ENCODE measurements at regions not wholly inside any gene's neighbourhood (a gene's known extent, or its start where the extent isn't known, plus 50 kb on each side); places are given as distances from the start of the nearest gene placed in this dataset.

- no peak for DNase-seq (ENCODE audit: extremely low spot score, unreplicated experiment)
- Mint-ChIP-seq H3K27me3 (ENCODE audit: unreplicated experiment) (peaks cover 5% of the 10 kb centered on the region), H3K9me3 (ENCODE audit: unreplicated experiment) (peaks cover 15% of the 10 kb centered on the region), H3K4me1 (ENCODE audit: unreplicated experiment) (no peaks in the 10 kb centered on the region), H3K36me3 (ENCODE audit: unreplicated experiment) (no peaks in the 10 kb centered on the region), H3K4me3 (ENCODE audit: unreplicated experiment) (no peak overlapping the region), H3K27ac (ENCODE audit: unreplicated experiment) (no peak overlapping the region)
- TF ChIP-seq, protein P1, sequence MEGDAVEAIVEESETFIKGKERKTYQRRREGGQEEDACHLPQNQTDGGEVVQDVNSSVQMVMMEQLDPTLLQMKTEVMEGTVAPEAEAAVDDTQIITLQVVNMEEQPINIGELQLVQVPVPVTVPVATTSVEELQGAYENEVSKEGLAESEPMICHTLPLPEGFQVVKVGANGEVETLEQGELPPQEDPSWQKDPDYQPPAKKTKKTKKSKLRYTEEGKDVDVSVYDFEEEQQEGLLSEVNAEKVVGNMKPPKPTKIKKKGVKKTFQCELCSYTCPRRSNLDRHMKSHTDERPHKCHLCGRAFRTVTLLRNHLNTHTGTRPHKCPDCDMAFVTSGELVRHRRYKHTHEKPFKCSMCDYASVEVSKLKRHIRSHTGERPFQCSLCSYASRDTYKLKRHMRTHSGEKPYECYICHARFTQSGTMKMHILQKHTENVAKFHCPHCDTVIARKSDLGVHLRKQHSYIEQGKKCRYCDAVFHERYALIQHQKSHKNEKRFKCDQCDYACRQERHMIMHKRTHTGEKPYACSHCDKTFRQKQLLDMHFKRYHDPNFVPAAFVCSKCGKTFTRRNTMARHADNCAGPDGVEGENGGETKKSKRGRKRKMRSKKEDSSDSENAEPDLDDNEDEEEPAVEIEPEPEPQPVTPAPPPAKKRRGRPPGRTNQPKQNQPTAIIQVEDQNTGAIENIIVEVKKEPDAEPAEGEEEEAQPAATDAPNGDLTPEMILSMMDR (IDR thresholded peaks at IDR 0.05): no peak
Measured at GRCh38 chr12:115008929-115009328, 325.0 kb upstream of the TBX3 start.

DNA sequence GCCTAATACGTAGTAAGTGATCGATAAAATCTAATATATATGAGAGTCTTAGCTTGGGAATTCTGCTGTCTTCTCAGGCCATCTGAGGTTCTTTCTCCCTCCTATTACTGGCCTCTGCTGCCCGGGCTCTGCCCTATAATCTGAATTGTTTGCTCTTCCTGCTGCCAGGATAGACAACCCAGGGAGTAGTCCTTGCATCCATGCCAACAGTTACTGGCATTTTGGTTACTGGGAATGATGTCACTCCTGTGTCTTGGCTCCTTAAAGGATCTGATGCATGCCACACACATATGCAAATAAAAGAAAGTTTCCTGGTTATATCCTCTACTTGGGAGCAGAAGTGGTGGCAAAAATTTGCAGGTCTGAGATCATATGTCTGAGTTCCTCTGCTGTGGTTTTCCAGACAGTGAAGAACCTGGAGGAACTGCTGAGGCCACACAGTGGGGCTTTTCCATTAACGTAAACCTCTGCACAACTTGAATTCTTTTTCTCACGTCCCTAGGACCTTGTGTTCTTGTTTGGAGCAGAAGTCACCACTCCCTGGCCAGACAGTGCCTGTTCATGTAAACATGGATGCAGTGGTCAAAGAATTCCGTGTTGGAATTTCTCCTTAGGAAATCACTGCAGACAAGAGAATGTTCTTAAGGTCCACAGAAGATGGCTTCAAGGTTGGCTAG lies 320.6 kb upstream of the TBX3 start:
- H3K27me3 Mint-ChIP-seq (ENCODE audit: unreplicated experiment): no peaks in the 10 kb centered on the region
- no peak for DNase-seq (ENCODE audit: extremely low spot score, unreplicated experiment)

GRCh38 chr12:115002434-115002833 lies 318.5 kb upstream of the TBX3 start:
- TF ChIP-seq, protein P1 (IDR thresholded peaks at IDR 0.05): no peak
- Mint-ChIP-seq H3K27me3 (ENCODE audit: unreplicated experiment) (no peaks in the 10 kb centered on the region), H3K27ac (ENCODE audit: unreplicated experiment) (no peak overlapping the region), H3K36me3 (ENCODE audit: unreplicated experiment) (no peaks in the 10 kb centered on the region), H3K4me3 (ENCODE audit: unreplicated experiment) (no peak overlapping the region), H3K9me3 (ENCODE audit: unreplicated experiment) (no peaks in the 10 kb centered on the region), H3K4me1 (ENCODE audit: unreplicated experiment) (no peaks in the 10 kb centered on the region)
- DNase-seq (ENCODE audit: extremely low spot score, unreplicated experiment): no peak

More for the DNA sequence above, 320.6 kb upstream of the TBX3 start:
- TF ChIP-seq, protein P1 (IDR thresholded peaks at IDR 0.05): no peak
- Mint-ChIP-seq H3K27ac (ENCODE audit: unreplicated experiment) (no peak overlapping the region), H3K9me3 (ENCODE audit: unreplicated experiment) (peaks cover 2% of the 10 kb centered on the region), H3K4me1 (ENCODE audit: unreplicated experiment) (no peaks in the 10 kb centered on the region), H3K36me3 (ENCODE audit: unreplicated experiment) (no peaks in the 10 kb centered on the region), H3K4me3 (ENCODE audit: unreplicated experiment) (no peak overlapping the region)

DNA sequence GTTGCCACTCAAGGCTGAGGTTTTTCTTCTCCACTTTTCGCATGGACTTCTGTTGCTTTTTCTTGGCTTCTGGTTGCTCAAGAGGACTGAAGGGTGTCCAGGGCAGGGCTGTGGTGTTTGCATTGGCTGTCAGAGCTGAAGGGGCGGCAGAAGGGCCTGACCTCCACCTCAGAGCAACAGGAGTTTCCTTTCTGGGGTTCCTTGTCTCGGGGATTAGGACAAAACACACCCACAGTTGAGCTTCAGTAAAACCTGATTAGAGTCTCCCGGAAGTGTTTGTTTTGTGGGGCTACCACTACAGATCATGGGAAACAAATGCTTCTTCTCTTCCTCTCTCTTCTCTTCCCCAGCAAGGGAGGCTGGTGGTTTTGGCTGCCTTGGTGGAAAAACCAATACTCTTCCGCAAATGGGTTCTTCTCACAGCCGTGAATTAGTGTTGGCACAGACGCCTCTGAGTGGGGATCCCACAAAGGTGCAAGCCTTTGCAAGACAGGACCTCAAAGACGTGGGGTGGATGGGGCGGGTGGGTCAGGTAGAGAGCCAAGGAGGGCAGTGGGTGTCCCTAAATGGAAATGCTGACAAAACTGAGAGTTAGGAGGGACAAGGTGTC lies 317.7 kb upstream of the TBX3 start:
- no peak overlapping the region for H3K27ac Mint-ChIP-seq (ENCODE audit: unreplicated experiment)
- H3K9me3 Mint-ChIP-seq (ENCODE audit: unreplicated experiment): peaks cover 1% of the 10 kb centered on the region
- DNase-seq (ENCODE audit: extremely low spot score, unreplicated experiment): no peak
- TF ChIP-seq, protein P1 (IDR thresholded peaks at IDR 0.05): no peak
- no peak overlapping the region for H3K4me3 Mint-ChIP-seq (ENCODE audit: unreplicated experiment)
- H3K27me3 Mint-ChIP-seq (ENCODE audit: unreplicated experiment): no peaks in the 10 kb centered on the region
- no peaks in the 10 kb centered on the region for H3K36me3 Mint-ChIP-seq (ENCODE audit: unreplicated experiment)
- H3K4me1 Mint-ChIP-seq (ENCODE audit: unreplicated experiment): no peaks in the 10 kb centered on the region

DNA sequence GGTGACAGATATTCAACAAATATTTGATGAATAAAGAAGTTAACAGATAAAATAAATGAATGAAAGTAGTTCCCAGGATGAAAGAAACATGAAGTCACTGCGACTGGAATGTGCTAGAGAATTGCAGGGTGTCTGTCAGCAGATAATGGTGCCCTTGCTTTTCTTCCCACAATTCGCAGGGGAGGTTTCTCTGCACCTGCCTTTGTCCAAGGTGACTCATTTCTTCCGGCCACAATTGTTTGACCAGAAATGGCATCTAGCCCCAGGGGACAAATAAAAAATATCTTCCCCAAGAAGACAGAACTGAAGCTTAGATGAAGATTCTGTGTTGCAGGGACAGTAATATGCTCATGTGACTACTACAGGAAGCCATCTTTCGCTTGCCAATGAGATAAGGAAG lies 316.1 kb upstream of the TBX3 start:
- TF ChIP-seq, protein P1 (IDR thresholded peaks at IDR 0.05): no peak
- no peak overlapping the region for H3K4me3 Mint-ChIP-seq (ENCODE audit: unreplicated experiment)
- H3K27me3 Mint-ChIP-seq (ENCODE audit: unreplicated experiment): no peaks in the 10 kb centered on the region
- peaks cover 6% of the 10 kb centered on the region for H3K9me3 Mint-ChIP-seq (ENCODE audit: unreplicated experiment)
- H3K4me1 Mint-ChIP-seq (ENCODE audit: unreplicated experiment): no peaks in the 10 kb centered on the region
- no peak overlapping the region for H3K27ac Mint-ChIP-seq (ENCODE audit: unreplicated experiment)
- no peaks in the 10 kb centered on the region for H3K36me3 Mint-ChIP-seq (ENCODE audit: unreplicated experiment)
- DNase-seq (ENCODE audit: extremely low spot score, unreplicated experiment): no peak
